Stimulated activated naive CD8-positive, alpha-beta T cell treated with anti-CD3 and anti-CD28 coated beads, Interleukin-15, Interleukin-2, amounts not matched to agents 100 ng/mL and 50 ng/mL, for 24 hours (primary cell): ENCODE measurements at regions not wholly inside any gene's neighbourhood (a gene's known extent, or its start where the extent isn't known, plus 50 kb on each side); places are given as distances from the start of the nearest gene placed in this dataset.
A peak's percentile ranks its signal among the peaks of the same experiment; 100 is the strongest.

Source experiments
- H3K27ac Mint-ChIP-seq: one replicate; pipeline ENCODE4 v1.8.0; 2021; ENCODE audit warnings: mild to moderate bottlenecking, mixed read lengths
- H3K27me3 Mint-ChIP-seq: one replicate; pipeline ENCODE4 v1.8.0; 2021; ENCODE audit warnings: mixed read lengths
- H3K36me3 Mint-ChIP-seq: one replicate; pipeline ENCODE4 v1.8.0; 2021; ENCODE audit warnings: low read depth, mixed read lengths
- H3K4me1 Mint-ChIP-seq: one replicate; pipeline ENCODE4 v1.8.0; 2021; ENCODE audit warnings: low read depth, mixed read lengths
- H3K4me3 Mint-ChIP-seq: one replicate; pipeline ENCODE4 v1.8.0; 2021; ENCODE audit warnings: mild to moderate bottlenecking, mixed read lengths
- H3K9me3 Mint-ChIP-seq: one replicate; pipeline ENCODE4 v1.8.0; 2021; ENCODE audit warnings: mixed read lengths

- Mint-ChIP-seq H3K27me3 (no peaks in the 10 kb centered on the region), H3K9me3 (peaks cover 20% of the 10 kb centered on the region), H3K36me3 (peaks cover 14% of the 10 kb centered on the region), H3K4me3 (no peak overlapping the region), H3K4me1 (peaks cover 49% of the 10 kb centered on the region), H3K27ac (peak overlapping the region; percentile 82)
Measured at GRCh38 chr2:237150186-237150585, 64.5 kb downstream of the COPS8 start.

- Mint-ChIP-seq H3K36me3 (peaks cover 12% of the 10 kb centered on the region), H3K4me1 (peaks cover 56% of the 10 kb centered on the region), H3K27me3 (no peaks in the 10 kb centered on the region), H3K27ac (no peak overlapping the region), H3K4me3 (no peak overlapping the region), H3K9me3 (peaks cover 17% of the 10 kb centered on the region)
Measured at GRCh38 chr2:237150831-237151375, 65.2 kb downstream of the COPS8 start.

GRCh38 chr2:237152361-237152760 is 66.7 kb downstream of the COPS8 start:
- Mint-ChIP-seq H3K4me3 (no peak overlapping the region), H3K36me3 (no peaks in the 10 kb centered on the region), H3K9me3 (peaks cover 5% of the 10 kb centered on the region), H3K4me1 (peaks cover 68% of the 10 kb centered on the region), H3K27ac (no peak overlapping the region), H3K27me3 (no peaks in the 10 kb centered on the region)

- peaks cover 65% of the 10 kb centered on the region for H3K4me1 Mint-ChIP-seq
- peaks cover under 1% of the 10 kb centered on the region for H3K9me3 Mint-ChIP-seq
- peak overlapping the region; percentile 7 for H3K27ac Mint-ChIP-seq
- H3K36me3 Mint-ChIP-seq: no peaks in the 10 kb centered on the region
- no peaks in the 10 kb centered on the region for H3K27me3 Mint-ChIP-seq
- H3K4me3 Mint-ChIP-seq: no peak overlapping the region
Measured at GRCh38 chr2:237153181-237153580, 67.5 kb downstream of the COPS8 start.

GRCh38 chr2:237154082-237154638 is 68.5 kb downstream of the COPS8 start:
- Mint-ChIP-seq H3K27ac (peak overlapping the region; percentile 87), H3K27me3 (no peaks in the 10 kb centered on the region), H3K4me1 (peaks cover 62% of the 10 kb centered on the region), H3K9me3 (no peaks in the 10 kb centered on the region), H3K36me3 (no peaks in the 10 kb centered on the region), H3K4me3 (no peak overlapping the region)

- H3K4me3 Mint-ChIP-seq: peak overlapping the region; percentile 24
- no peaks in the 10 kb centered on the region for H3K9me3 Mint-ChIP-seq
- H3K27me3 Mint-ChIP-seq: no peaks in the 10 kb centered on the region
- peak overlapping the region; percentile 87 for H3K27ac Mint-ChIP-seq
- peaks cover 57% of the 10 kb centered on the region for H3K4me1 Mint-ChIP-seq
- H3K36me3 Mint-ChIP-seq: no peaks in the 10 kb centered on the region
Measured at GRCh38 chr2:237154884-237155851, 69.5 kb downstream of the COPS8 start.

- peak overlapping the region; percentile 87 for H3K27ac Mint-ChIP-seq
- H3K36me3 Mint-ChIP-seq: no peaks in the 10 kb centered on the region
- H3K27me3 Mint-ChIP-seq: no peaks in the 10 kb centered on the region
- peak overlapping the region; percentile 54 for H3K4me3 Mint-ChIP-seq
- H3K4me1 Mint-ChIP-seq: peaks cover 54% of the 10 kb centered on the region
- H3K9me3 Mint-ChIP-seq: no peaks in the 10 kb centered on the region
Measured at GRCh38 chr2:237156031-237156856, 70.6 kb downstream of the COPS8 start.

- peaks cover 50% of the 10 kb centered on the region for H3K4me1 Mint-ChIP-seq
- no peaks in the 10 kb centered on the region for H3K27me3 Mint-ChIP-seq
- peak overlapping the region; percentile 87 for H3K27ac Mint-ChIP-seq
- H3K9me3 Mint-ChIP-seq: no peaks in the 10 kb centered on the region
- H3K4me3 Mint-ChIP-seq: peak overlapping the region; percentile 54
- no peaks in the 10 kb centered on the region for H3K36me3 Mint-ChIP-seq
Measured at GRCh38 chr2:237156857-237157779, 71.4 kb downstream of the COPS8 start.

- Mint-ChIP-seq H3K27ac (no peak overlapping the region), H3K4me1 (peaks cover 50% of the 10 kb centered on the region), H3K27me3 (no peaks in the 10 kb centered on the region), H3K9me3 (no peaks in the 10 kb centered on the region), H3K4me3 (no peak overlapping the region), H3K36me3 (no peaks in the 10 kb centered on the region)
Measured at GRCh38 chr2:237157780-237158102, 72.1 kb downstream of the COPS8 start.

GRCh38 chr2:237158194-237158593 is 72.5 kb downstream of the COPS8 start:
- Mint-ChIP-seq H3K4me1 (peaks cover 50% of the 10 kb centered on the region), H3K27me3 (peaks cover 4% of the 10 kb centered on the region), H3K9me3 (no peaks in the 10 kb centered on the region), H3K27ac (no peak overlapping the region), H3K36me3 (no peaks in the 10 kb centered on the region), H3K4me3 (no peak overlapping the region)

- H3K27me3 Mint-ChIP-seq: peaks cover 4% of the 10 kb centered on the region
- H3K27ac Mint-ChIP-seq: peak overlapping the region; percentile 34
- H3K4me1 Mint-ChIP-seq: peaks cover 40% of the 10 kb centered on the region
- H3K36me3 Mint-ChIP-seq: no peaks in the 10 kb centered on the region
- H3K4me3 Mint-ChIP-seq: no peak overlapping the region
- no peaks in the 10 kb centered on the region for H3K9me3 Mint-ChIP-seq
Measured at GRCh38 chr2:237159006-237159911, 73.6 kb downstream of the COPS8 start.

GRCh38 chr2:237160271-237160919 is 74.7 kb downstream of the COPS8 start:
- Mint-ChIP-seq H3K4me1 (peaks cover 29% of the 10 kb centered on the region), H3K27me3 (peaks cover 13% of the 10 kb centered on the region), H3K27ac (no peak overlapping the region), H3K9me3 (no peaks in the 10 kb centered on the region), H3K4me3 (no peak overlapping the region), H3K36me3 (no peaks in the 10 kb centered on the region)

- Mint-ChIP-seq H3K4me3 (no peak overlapping the region), H3K27ac (no peak overlapping the region), H3K36me3 (no peaks in the 10 kb centered on the region), H3K4me1 (peaks cover 21% of the 10 kb centered on the region), H3K27me3 (peaks cover 19% of the 10 kb centered on the region), H3K9me3 (no peaks in the 10 kb centered on the region)
Measured at GRCh38 chr2:237161189-237161588, 75.5 kb downstream of the COPS8 start.
